ENCODE measurements at regions not wholly inside any gene's neighbourhood (a gene's known extent, or its start where the extent isn't known, plus 50 kb on each side); places are given as distances from the start of the nearest gene placed in this dataset.
"Not testable (repeated sequence)": the region's sequence is repeated elsewhere in the genome, so short reads cannot be mapped to it uniquely, and the experiment has no call there.

GRCh38 chr2:103169861-103170260, 408.0 kb downstream of the TMEM182 start:
- DNase-seq, result no peak

GRCh38 chr2:103172821-103173220, 411.0 kb downstream of the TMEM182 start:
- no peak for DNase-seq

- DNase-seq, result no peak
These were observed 412.9 kb downstream of the TMEM182 start for GRCh38 chr2:103174711-103175110.

GRCh38 chr2:103176294-103176915, 414.6 kb downstream of the TMEM182 start:
- no peak for DNase-seq

- no peak for DNase-seq
These were observed 418.0 kb downstream of the TMEM182 start for GRCh38 chr2:103179798-103180197.

- no peak for DNase-seq
These were observed 421.2 kb downstream of the TMEM182 start for GRCh38 chr2:103183061-103183460.

- DNase-seq, result no peak
These were observed 435.0 kb downstream of the TMEM182 start for GRCh38 chr2:103196802-103197201.

- DNase-seq, result not testable (repeated sequence)
These were observed 438.9 kb downstream of the TMEM182 start for GRCh38 chr2:103200774-103201173.

- DNase-seq, result no peak
These were observed 447.1 kb downstream of the TMEM182 start for GRCh38 chr2:103208916-103209315.

GRCh38 chr2:103213028-103213542, 451.3 kb downstream of the TMEM182 start:
- no peak for DNase-seq

GRCh38 chr2:103218516-103218915, 456.7 kb downstream of the TMEM182 start:
- DNase-seq, result no peak

- DNase-seq, result no peak
These were observed 457.6 kb downstream of the TMEM182 start for GRCh38 chr2:103219398-103219797.

- DNase-seq, result no peak
These were observed 461.1 kb downstream of the TMEM182 start for GRCh38 chr2:103222969-103223368.

GRCh38 chr2:103230796-103231195, 469.0 kb downstream of the TMEM182 start:
- DNase-seq, result no peak

GRCh38 chr2:103232865-103233264, 471.0 kb downstream of the TMEM182 start:
- DNase-seq, result no peak

- no peak for DNase-seq
These were observed 471.9 kb downstream of the TMEM182 start for GRCh38 chr2:103233691-103234090.

GRCh38 chr2:103235283-103235682, 473.5 kb downstream of the TMEM182 start:
- no peak for DNase-seq

- DNase-seq, result no peak
These were observed 487.6 kb downstream of the TMEM182 start for GRCh38 chr2:103249462-103249861.

- DNase-seq, result no peak
These were observed 490.9 kb downstream of the TMEM182 start for GRCh38 chr2:103252781-103253180.

- DNase-seq, result no peak
These were observed 492.8 kb downstream of the TMEM182 start for GRCh38 chr2:103254611-103255010.

- no peak for DNase-seq
These were observed 502.4 kb downstream of the TMEM182 start for GRCh38 chr2:103264058-103264768.

GRCh38 chr2:103265521-103265920, 503.7 kb downstream of the TMEM182 start:
- DNase-seq, result no peak

- no peak for DNase-seq
These were observed 507.1 kb downstream of the TMEM182 start for GRCh38 chr2:103268841-103269498.

GRCh38 chr2:103276869-103277268, 515.0 kb downstream of the TMEM182 start:
- DNase-seq, result no peak
